Endothelial cell (in vitro differentiated cells): ENCODE measurements at regions not wholly inside any gene's neighbourhood (a gene's known extent, or its start where the extent isn't known, plus 50 kb on each side); places are given as distances from the start of the nearest gene placed in this dataset.

ENCODE experiments used
- DNase-seq: peaks from one replicate; pipeline ENCODE4 v3.0.0; 2021; ENCODE audit warnings: low spot score
- H3K27ac Mint-ChIP-seq: one replicate; pipeline ENCODE4 v1.8.0; 2021; ENCODE audit warnings: mixed read lengths, inconsistent platforms; ENCODE audit not compliant: unreplicated experiment
- H3K27me3 Mint-ChIP-seq: one replicate; pipeline ENCODE4 v1.8.0; 2021; ENCODE audit warnings: mild to moderate bottlenecking, moderate library complexity, mixed read lengths, inconsistent platforms; ENCODE audit not compliant: unreplicated experiment
- H3K36me3 Mint-ChIP-seq: one replicate; pipeline ENCODE4 v1.8.0; 2021; ENCODE audit warnings: mild to moderate bottlenecking, low read depth, mixed read lengths, inconsistent platforms; ENCODE audit not compliant: unreplicated experiment
- H3K4me1 Mint-ChIP-seq: one replicate; pipeline ENCODE4 v1.8.0; 2021; ENCODE audit warnings: mild to moderate bottlenecking, mixed read lengths, inconsistent platforms; ENCODE audit not compliant: unreplicated experiment
- H3K4me3 Mint-ChIP-seq: one replicate; pipeline ENCODE4 v1.8.0; 2021; ENCODE audit warnings: mild to moderate bottlenecking, mixed read lengths, inconsistent platforms; ENCODE audit not compliant: unreplicated experiment
- H3K9me3 Mint-ChIP-seq: one replicate; pipeline ENCODE4 v1.8.0; 2021; ENCODE audit warnings: mixed read lengths, inconsistent platforms; ENCODE audit not compliant: unreplicated experiment
- CTCF ChIP-seq: fragments of 200-600 bp; sonication (generic); IDR thresholded peaks from one replicate; pipeline ENCODE4 v1.5.0; 2021; ENCODE audit warnings: antibody characterized with exemption; ENCODE audit not compliant: unreplicated experiment

- Mint-ChIP-seq H3K4me3 (no peak overlapping the region), H3K27ac (no peak overlapping the region), H3K36me3 (no peaks in the 10 kb centered on the region), H3K4me1 (no peaks in the 10 kb centered on the region), H3K9me3 (no peaks in the 10 kb centered on the region), H3K27me3 (no peaks in the 10 kb centered on the region)
- DNase-seq = no peak
- TF ChIP-seq CTCF = no peak
Measured at GRCh38 chr18:28820353-28820752, 643.4 kb upstream of the CDH2 start.

- H3K27me3 Mint-ChIP-seq = no peaks in the 10 kb centered on the region
Measured at GRCh38 chr18:28816155-28816554, 639.2 kb upstream of the CDH2 start.

GRCh38 chr18:28814365-28814764, 637.4 kb upstream of the CDH2 start:
- no peak overlapping the region for H3K4me3 Mint-ChIP-seq
- H3K36me3 Mint-ChIP-seq = no peaks in the 10 kb centered on the region
- no peak overlapping the region for H3K27ac Mint-ChIP-seq
- no peak for DNase-seq
- TF ChIP-seq CTCF = no peak
- H3K4me1 Mint-ChIP-seq = no peaks in the 10 kb centered on the region
- no peaks in the 10 kb centered on the region for H3K9me3 Mint-ChIP-seq
- no peaks in the 10 kb centered on the region for H3K27me3 Mint-ChIP-seq

More at GRCh38 chr18:28816155-28816554, 639.2 kb upstream of the CDH2 start:
- DNase-seq = no peak
- H3K4me3 Mint-ChIP-seq = no peak overlapping the region
- no peak for TF ChIP-seq CTCF
- no peak overlapping the region for H3K27ac Mint-ChIP-seq
- H3K4me1 Mint-ChIP-seq = no peaks in the 10 kb centered on the region
- H3K36me3 Mint-ChIP-seq = no peaks in the 10 kb centered on the region
- H3K9me3 Mint-ChIP-seq = no peaks in the 10 kb centered on the region

GRCh38 chr18:28808373-28808772, 631.4 kb upstream of the CDH2 start:
- TF ChIP-seq CTCF = no peak
- no peaks in the 10 kb centered on the region for H3K9me3 Mint-ChIP-seq
- no peaks in the 10 kb centered on the region for H3K36me3 Mint-ChIP-seq
- H3K27me3 Mint-ChIP-seq = peaks cover 1% of the 10 kb centered on the region
- no peak for DNase-seq
- no peak overlapping the region for H3K27ac Mint-ChIP-seq
- H3K4me1 Mint-ChIP-seq = peaks cover 10% of the 10 kb centered on the region
- H3K4me3 Mint-ChIP-seq = no peak overlapping the region

- Mint-ChIP-seq H3K27me3 (peaks cover 1% of the 10 kb centered on the region), H3K9me3 (no peaks in the 10 kb centered on the region), H3K36me3 (no peaks in the 10 kb centered on the region), H3K4me1 (peaks cover 25% of the 10 kb centered on the region), H3K27ac (no peak overlapping the region), H3K4me3 (no peak overlapping the region)
- no peak for DNase-seq
- TF ChIP-seq CTCF = no peak
Measured at GRCh38 chr18:28805491-28805890, 628.6 kb upstream of the CDH2 start.
